ENCODE measurements at regions not wholly inside any gene's neighbourhood (a gene's known extent, or its start where the extent isn't known, plus 50 kb on each side); places are given as distances from the start of the nearest gene placed in this dataset.

GRCh38 chr13:76790980-76791819 lies 95.0 kb downstream of the KCTD12 start:
- no peak for TF ChIP-seq CTCF (IDR thresholded peaks at IDR 0.05)
- TF ChIP-seq POLR2A (IDR thresholded peaks at IDR 0.05): no peak
- TF ChIP-seq POLR2AphosphoS5 (IDR thresholded peaks at IDR 0.05; ENCODE audit: insufficient read depth in 1 of 2, low read depth in 1 of 2): no peak
